ENCODE measurements at regions not wholly inside any gene's neighbourhood (a gene's known extent, or its start where the extent isn't known, plus 50 kb on each side); places are given as distances from the start of the nearest gene placed in this dataset.
"Not testable (repeated sequence)": the region's sequence is repeated elsewhere in the genome, so short reads cannot be mapped to it uniquely, and the experiment has no call there.

GRCh38 chr20:39988991-39989390 lies 700.0 kb downstream of the MAFB start:
- DNase-seq (ENCODE audit: low read depth in 3 of 3) = no peak

- no peak for DNase-seq (ENCODE audit: low read depth in 3 of 3)
These were observed 702.7 kb downstream of the MAFB start for GRCh38 chr20:39986173-39986904.

DNA sequence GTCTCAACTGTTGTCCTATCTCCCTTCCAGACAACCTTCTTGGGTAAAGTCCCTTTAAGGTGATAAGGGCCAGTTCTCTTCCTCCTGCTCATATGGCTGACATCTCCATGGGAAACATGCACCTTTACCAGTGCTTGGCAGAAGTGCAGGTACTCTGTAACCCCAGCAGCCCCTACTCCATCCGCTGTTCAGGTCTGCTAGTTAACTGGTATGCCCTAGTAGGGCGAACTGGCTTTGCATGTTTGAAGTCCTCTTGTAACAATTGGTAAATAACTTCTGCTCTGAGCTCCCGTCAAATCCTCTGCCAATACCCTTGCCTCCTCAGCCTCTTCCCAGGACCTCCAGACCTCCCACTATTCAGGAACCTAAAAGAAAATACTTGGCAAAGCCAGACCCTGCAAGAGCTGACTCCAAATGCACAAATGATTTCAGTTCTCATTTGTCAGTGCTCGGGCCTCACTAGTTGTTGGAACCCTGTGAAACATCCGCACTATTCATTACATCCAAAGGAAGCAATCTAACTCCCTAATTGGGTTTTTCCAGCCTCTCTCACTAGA lies 703.7 kb downstream of the MAFB start:
- no peak for DNase-seq (ENCODE audit: low read depth in 3 of 3)

GRCh38 chr20:39983655-39984054 lies 705.4 kb downstream of the MAFB start:
- no peak for DNase-seq (ENCODE audit: low read depth in 3 of 3)

DNA sequence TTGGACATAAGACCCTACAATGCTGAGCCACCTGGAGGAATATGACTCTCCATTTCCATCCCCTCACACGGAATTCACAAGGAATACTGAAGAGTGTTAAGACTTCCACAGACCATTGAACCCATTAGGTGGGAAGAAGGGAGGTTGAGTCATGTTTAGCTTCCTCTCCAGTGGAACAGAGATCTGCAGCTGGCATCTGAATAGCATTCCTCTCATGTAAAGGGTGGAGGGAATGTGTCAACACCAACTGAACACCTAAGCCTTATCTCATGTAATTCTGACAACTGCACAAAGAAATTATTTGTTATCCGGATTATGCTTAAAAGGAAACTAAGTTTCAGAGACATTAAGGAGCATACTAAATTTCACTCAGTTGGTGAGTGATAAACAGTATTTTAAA lies 705.9 kb downstream of the MAFB start:
- no peak for DNase-seq (ENCODE audit: low read depth in 3 of 3)

DNA sequence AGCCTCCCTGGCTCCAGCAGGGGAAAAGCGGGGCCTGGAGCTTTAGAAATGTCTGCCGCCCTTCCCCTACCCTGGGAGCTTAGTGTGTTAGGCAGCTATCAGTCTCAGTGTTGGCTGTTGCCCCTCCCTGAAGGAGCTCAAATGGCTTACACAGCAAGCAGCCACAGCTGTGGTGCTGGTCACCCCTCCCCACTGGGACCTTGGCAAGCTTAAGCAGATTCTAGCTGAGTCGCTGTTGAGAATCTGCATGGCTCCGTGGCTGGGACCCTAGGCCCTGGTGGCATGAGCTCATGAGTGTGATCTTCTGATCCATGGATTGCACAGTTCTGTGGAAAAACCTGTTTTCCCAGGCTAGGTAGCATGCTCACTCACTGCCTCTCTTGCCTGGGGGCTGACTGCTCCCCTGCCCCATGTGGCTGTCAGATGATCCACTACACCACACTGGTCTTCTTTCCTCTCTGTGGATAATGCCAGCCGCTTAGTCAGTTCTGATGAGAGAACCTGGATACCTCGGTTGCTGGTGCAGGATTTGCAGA lies 714.0 kb downstream of the MAFB start:
- DNase-seq (ENCODE audit: low read depth in 3 of 3) = no peak

DNA sequence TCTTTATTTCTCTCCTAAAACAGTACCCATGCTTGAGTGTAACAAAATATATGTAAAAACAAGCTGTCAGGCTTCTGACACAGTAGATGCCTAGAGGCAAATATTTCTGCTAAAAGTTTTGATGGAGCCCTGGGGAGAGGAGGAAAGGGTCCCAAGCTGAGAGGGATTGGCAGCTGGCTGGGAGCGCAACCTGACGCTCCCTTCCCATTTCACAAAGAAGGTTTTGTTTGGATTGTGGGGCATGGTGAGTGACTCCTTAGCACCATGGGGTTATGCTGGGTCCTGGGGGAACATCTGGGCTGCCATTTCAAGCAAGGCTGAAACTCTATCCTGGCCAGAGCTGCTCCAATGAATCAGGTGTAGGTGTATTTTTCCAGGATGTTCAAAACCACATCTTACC lies 720.5 kb downstream of the MAFB start:
- no peak for DNase-seq (ENCODE audit: low read depth in 3 of 3)

DNA sequence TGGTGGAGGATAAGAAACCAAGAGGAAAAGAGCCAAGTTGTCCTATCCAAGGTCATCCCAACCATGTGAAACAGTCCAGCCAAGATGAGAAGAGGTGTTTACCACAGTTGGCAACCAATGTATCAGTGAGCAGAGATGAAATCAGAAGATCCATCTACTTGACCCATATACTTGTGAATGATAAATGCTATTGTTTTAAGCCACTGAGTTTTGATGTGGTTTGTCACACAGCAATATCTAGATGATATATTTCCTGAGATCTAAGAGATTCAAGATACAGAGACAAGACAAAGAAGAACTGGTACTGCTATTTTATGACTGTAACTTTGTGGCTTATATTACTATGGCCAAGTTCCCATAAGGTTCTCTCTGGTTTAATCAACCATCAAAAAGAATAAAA lies 721.2 kb downstream of the MAFB start:
- DNase-seq (ENCODE audit: low read depth in 3 of 3) = no peak

DNA sequence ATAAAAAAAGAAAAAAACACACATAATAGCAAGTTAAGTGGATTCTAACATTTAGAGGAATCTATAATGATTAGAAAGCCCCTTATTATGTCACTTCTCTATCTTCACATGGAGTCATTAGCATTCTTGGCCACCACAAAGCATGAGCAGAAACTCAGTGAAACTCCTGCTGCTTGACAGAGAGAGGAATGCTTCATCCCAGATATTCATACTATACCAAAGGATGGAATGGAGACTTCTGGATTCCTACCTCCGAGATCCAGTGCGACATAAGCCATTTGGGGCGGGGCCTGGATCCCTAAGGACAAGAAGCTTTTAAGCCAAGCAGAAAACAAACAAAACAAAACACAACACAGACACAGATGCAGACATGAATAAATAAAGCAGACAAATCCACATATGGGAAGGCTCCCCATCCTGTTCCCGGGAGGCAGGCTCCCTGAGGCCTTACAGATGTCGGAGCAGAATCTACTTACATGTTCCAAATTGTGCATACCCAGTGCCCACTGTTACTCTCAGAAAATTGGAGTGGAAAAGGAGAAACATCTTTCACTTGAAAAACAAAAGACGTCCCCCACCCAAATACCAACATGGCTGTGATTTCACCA lies 727.3 kb downstream of the MAFB start:
- DNase-seq (ENCODE audit: low read depth in 3 of 3) = no peak

GRCh38 chr20:39960522-39961428 lies 728.3 kb downstream of the MAFB start:
- DNase-seq (ENCODE audit: low read depth in 3 of 3) = no peak

- not testable (repeated sequence) for DNase-seq (ENCODE audit: low read depth in 3 of 3)
These were observed 731.1 kb downstream of the MAFB start for GRCh38 chr20:39957911-39958310.

DNA sequence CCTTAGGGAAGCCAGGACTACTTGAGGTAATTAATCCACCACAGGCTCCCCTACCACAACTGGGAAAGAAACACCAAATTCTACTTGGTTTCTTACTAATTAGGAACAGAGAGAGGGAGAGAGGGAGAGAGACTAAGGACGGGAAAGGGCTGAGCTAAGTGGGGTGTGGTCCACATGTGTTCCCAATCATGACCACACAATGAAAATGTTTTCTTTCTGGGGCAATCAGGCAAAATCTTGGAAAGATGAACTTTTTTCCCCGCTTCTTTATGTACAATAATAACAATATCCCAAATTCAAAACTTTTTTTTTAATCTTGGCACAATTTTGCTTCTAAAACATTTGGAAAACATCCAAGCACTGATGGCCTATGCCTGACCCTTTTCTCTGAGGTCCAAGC lies 734.4 kb downstream of the MAFB start:
- DNase-seq (ENCODE audit: low read depth in 3 of 3) = no peak

GRCh38 chr20:39946931-39947330 lies 742.1 kb downstream of the MAFB start:
- no peak for DNase-seq (ENCODE audit: low read depth in 3 of 3)

GRCh38 chr20:39946053-39946810 lies 742.8 kb downstream of the MAFB start:
- no peak for DNase-seq (ENCODE audit: low read depth in 3 of 3)

- DNase-seq (ENCODE audit: low read depth in 3 of 3) = no peak
These were observed 744.2 kb downstream of the MAFB start for GRCh38 chr20:39944861-39945260.

GRCh38 chr20:39943336-39943735 lies 745.7 kb downstream of the MAFB start:
- DNase-seq (ENCODE audit: low read depth in 3 of 3) = no peak

DNA sequence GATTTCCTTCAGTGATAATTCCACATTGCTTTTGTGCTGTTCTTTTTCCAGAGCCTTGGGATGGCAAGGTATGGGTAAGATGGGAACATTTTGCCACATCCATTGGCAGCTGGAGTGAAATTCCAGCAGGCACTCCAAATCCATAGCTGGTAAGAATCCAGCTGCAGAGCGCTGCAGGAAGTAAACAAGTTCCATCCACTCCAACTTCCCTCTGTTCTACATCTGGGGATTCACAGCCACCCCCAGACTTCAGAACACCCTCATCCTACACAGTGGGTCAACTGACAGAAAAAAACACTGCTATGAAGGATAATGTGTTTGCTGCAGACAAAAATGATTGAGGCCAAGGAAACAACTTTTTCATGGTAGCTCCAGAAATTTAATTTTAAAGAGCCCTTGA lies 747.8 kb downstream of the MAFB start:
- no peak for DNase-seq (ENCODE audit: low read depth in 3 of 3)

GRCh38 chr20:39939241-39939865 lies 749.7 kb downstream of the MAFB start:
- DNase-seq (ENCODE audit: low read depth in 3 of 3) = no peak

DNA sequence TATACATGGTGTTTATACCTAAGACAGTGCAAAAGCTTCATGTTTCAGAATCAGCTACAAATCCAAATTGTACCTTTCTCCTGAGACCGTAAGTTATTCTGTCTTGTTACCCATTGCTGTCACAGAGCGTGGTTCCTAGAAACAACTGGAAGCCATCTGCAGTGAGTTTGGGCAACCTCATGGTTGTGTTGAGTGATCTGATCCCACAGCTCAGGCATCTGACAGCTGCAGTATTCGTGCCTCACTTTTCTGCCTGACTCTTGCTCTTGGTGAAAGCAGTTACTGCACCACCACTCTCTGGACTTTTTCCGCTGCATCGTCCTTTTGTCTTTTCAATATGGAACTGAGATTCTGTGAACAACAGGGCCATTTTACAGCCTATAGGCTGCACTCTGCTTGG lies 752.6 kb downstream of the MAFB start:
- no peak for DNase-seq (ENCODE audit: low read depth in 3 of 3)

DNA sequence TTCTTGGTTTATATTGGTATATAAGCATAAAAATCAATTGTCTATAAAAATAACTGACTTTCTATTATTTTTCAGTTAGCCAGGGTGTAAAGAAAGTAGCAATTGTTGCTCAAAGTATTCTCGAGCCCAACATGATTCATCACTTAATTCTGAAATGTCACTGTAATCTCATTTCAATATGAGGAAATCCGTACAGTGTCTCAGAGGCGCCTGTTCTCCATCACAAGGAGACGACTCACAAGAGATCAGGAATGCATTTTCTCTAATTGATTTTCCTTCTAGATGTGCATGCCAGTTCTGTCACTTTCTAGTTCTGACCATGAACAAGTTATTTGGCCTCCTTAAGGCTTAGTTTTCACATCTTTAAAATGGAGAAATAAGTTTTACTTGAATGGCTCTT lies 753.1 kb downstream of the MAFB start:
- no peak for DNase-seq (ENCODE audit: low read depth in 3 of 3)

GRCh38 chr20:39916236-39916765 lies 772.7 kb downstream of the MAFB start:
- DNase-seq (ENCODE audit: low read depth in 3 of 3) = no peak
